DMS 273 (cell line): ENCODE measurements at regions not wholly inside any gene's neighbourhood (a gene's known extent, or its start where the extent isn't known, plus 50 kb on each side); places are given as distances from the start of the nearest gene placed in this dataset.

Experiments
- DNase-seq: peaks from one replicate; lab custom pipeline; 2025; ENCODE audit not compliant: unreplicated experiment; lab: John Stamatoyannopoulos, UW

DNA sequence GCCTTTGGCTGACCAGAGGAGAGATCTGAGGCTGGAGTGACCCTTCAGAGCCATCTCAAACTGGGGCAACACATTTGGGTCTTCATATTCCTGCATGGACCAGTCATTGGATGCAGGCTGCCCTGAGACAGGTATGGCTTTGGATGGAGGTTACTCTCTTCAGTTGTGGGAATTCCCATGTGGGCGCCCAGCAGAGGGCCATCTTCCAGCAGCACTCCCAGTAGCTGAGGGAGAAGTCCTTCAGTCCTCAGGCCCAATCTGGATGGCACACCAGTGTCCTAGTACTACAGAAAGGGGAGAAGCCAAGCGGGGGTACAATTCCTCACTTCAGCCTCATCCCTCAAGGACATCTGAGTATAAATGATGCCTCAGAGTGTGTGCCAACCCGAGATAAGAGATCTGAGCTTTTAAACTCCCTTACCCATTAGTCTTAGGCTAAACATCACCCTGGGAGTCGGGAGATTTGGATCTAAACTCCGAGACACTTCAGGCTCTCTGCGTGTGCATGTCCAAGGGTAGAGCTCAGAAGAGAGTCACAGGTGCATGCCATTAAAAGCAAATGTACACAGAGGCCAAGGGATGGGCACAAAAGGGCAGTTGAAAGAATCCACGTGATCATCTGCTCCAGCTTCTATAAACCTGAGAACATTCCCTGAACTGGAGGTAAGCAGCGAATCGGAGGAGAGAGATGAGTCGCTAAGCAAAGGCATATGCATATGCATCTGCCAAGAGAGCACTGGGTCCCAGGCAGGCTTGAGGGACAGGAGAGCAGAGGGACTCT lies 204.6 kb downstream of the CD83 start:
- DNase-seq = peak; percentile 10

DNA sequence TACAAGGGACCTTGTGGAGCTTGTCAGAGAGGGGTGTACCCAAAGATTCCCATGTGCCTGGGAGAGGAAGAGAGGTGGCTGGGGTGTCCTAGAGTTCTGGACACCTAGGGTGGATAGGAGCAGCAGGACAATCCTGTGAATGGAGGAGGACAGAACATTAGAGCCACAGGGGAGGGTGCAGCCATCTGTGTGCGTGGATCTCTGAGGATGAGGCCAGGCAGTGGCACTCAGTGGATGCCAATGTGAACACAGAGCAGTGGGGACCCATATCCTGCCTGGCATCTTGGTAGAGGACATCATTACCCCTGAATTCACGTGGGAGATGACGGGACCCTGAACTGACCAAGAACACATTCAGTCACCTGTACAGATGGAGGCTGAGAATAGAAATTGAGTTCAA lies 205.3 kb downstream of the CD83 start:
- DNase-seq = no peak

DNA sequence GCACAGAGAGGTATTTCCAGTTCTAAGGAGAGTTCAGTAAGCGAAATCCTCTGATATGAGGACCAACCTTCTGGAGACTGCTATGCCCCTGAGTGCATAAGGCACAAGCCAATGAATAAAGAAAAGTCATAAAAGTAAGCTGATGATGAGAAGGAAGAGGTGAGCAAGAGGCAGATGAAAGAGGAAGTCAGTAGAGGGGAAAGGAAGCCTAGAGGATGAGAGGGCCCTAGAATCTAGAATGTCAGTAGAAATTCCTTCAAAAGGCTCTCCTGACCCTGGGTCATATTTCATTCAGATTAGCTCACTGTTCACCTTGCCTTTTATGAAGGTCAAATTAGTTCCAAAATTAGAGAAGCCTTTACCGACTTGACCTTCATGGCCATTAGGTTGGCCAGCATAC lies 209.2 kb downstream of the CD83 start:
- DNase-seq = no peak

GRCh38 chr6:14328163-14328562 lies 210.6 kb downstream of the CD83 start:
- DNase-seq = no peak

- DNase-seq = no peak
Observed at GRCh38 chr6:14333556-14334305, 216.2 kb downstream of the CD83 start.

GRCh38 chr6:14335071-14335470 lies 217.5 kb downstream of the CD83 start:
- DNase-seq = no peak

DNA sequence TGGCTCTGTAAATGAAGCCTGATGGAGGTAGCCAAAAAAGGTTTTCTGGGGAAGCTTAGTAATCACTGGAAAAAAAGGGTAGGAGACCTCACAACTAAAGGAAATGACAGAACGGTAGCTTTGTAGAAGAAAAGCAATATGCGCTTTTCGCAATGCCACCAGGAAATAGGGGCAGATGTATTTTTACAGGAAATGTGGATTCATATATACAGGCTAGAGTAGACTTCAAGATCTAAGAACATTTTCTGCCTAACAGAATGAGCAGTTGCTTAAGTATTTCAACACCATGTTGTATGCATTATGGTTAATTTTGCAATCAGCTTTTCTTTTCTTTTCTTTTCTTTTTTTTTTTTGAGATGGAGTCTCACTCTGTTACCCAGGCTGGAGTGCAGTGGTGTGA lies 219.6 kb downstream of the CD83 start:
- DNase-seq = no peak

DNA sequence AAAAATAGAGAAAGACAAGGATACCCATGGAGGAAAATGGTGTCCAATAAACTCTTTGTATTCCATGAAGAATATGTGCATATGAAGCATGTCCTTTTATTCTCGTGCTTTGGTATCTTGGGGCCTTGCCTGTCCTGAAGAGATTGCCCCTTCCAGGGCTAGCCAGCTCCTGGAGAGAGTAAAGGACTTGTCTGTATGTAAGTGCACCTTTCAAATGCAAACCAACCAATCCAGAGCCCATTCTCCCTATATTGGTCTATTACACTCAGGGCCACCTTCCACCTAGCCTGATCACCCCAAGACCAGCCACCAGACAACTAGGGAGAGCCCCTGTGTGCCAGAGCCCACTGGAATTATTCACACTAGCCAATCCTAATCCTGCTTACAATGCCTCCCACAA lies 221.6 kb downstream of the CD83 start:
- no peak for DNase-seq

- no peak for DNase-seq
Observed at GRCh38 chr6:14339711-14340584, 222.4 kb downstream of the CD83 start.

DNA sequence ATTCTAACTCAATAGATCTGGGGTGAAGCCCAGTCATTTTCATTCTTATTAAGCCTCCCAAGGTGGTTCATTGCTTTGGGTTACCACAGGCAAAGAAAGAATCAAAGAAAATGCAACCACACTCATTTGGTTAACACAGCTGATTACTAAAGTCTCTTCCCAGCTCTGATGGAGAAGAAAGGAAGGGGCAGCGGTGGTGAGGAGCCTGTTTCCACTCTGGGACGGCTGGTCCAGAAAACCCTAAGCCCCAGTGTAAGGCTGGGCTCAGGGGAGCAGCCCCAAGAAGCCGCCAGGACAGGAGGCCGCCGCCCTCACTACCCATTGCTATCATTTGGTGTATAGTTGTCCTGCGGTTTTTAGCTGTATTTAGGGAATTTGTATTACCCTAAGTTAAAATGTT lies 226.9 kb downstream of the CD83 start:
- no peak for DNase-seq

- DNase-seq = no peak
Observed at GRCh38 chr6:14348389-14348788, 230.8 kb downstream of the CD83 start.

GRCh38 chr6:14349507-14349906 lies 231.9 kb downstream of the CD83 start:
- no peak for DNase-seq

GRCh38 chr6:14350210-14350609 lies 232.6 kb downstream of the CD83 start:
- DNase-seq = no peak

DNA sequence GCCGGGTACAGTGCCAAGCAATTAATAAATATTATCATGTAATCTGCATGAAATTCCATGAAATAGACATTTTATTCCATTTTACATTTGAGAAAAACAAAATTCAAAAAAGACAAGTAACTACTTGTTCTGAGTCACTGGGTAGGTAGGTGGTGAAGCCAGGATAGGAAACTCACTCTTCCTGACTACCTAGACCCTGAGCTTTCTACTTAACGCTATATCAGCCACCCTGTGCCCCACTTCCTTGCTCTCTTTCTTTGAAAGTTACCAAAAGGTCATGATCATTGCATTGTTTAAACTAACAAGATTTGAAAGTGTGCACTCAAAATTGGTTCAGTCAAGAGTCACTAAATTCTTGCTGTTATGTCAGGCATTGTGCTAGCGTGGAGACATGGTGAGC lies 235.7 kb downstream of the CD83 start:
- no peak for DNase-seq

- no peak for DNase-seq
Observed at GRCh38 chr6:14353798-14354197, 236.2 kb downstream of the CD83 start.

DNA sequence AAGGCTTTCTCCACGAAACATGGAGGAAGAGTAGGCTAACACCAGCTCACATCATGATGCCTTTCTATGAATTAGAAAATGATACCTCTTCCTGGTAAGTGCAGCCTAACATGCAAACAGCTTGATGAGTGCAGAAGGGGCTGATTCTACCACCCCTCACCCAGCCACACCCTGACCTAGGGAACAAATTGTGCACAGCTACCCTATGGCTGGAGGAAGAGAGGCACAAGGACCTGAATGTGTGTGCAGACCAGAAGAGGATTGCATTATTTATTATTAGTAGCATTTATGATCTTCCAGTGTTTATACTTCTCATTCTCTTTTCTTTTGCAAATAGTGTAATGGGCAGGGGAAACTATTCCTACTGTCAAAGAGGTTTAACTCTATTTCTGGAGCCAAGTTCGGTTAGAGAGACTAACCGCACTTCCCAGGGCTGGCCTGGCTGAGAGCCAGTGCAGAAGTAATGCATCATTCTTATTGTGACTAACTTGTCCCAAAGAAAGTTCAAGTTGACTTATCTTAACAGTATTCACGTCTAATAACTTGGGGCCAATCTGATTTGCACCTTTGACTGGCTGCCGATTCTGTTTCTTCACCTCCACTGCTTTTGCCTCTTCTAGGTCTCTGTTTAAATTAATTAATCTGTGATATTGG lies 237.5 kb downstream of the CD83 start:
- DNase-seq = peak; percentile 2

- no peak for DNase-seq
Observed at GRCh38 chr6:14359438-14359837, 241.9 kb downstream of the CD83 start.

- DNase-seq = no peak
Observed at GRCh38 chr6:14360565-14360964, 243.0 kb downstream of the CD83 start.

DNA sequence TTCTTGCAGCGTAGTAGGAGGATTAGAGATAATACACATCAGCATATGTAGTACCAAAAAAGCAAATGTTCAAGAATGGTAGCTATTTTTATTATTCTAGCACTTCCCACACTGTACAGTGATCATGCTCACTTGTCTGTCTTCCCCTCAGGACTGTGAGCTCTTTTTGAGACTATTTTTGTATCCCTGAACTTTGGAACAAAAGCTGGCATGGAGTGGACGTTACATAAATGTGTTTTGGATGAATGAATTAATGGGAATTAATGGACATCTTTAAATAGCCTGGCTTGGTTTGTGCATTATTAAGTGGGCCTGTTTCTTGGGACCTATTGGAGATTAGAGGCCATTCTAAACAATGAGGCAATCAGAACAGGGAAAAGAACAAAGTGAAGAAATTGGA lies 243.7 kb downstream of the CD83 start:
- DNase-seq = no peak

GRCh38 chr6:14361956-14362587 lies 244.5 kb downstream of the CD83 start:
- no peak for DNase-seq

GRCh38 chr6:14364370-14364769 lies 246.8 kb downstream of the CD83 start:
- DNase-seq = no peak
